Keratinocyte (primary cell): ENCODE measurements at regions not wholly inside any gene's neighbourhood (a gene's known extent, or its start where the extent isn't known, plus 50 kb on each side); places are given as distances from the start of the nearest gene placed in this dataset.

Experiments used
- DNase-seq: peaks from one replicate; pipeline ENCODE4 v3.0.0-alpha.2; 2011; ENCODE audit warnings: low read depth, missing footprints, low spot score
- FAIRE-seq: peaks from 2 replicates; lab custom pipeline; 2011; peaks lifted over from hg19 to GRCh38; lab: Jason Lieb, UNC
- H2AFZ ChIP-seq: 2 replicates; pipeline ENCODE4 v1.6.0; 2012; ENCODE audit warnings: low read length, control low read depth, inconsistent platforms; ENCODE audit not compliant: control insufficient read depth
- H3K27ac ChIP-seq: 2 replicates; pipeline ENCODE4 v1.5.1; 2011; ENCODE audit warnings: low read length; ENCODE audit not compliant: control insufficient read depth, insufficient read depth
- H3K27me3 ChIP-seq: 3 replicates; pipeline ENCODE4 v1.6.0; 2011; ENCODE audit warnings: low read length; ENCODE audit not compliant: control insufficient read depth, insufficient read depth; ENCODE audit errors: extremely low read depth
- H3K36me3 ChIP-seq, 2 experiments: 2 replicates in 1 of 2; 3 replicates in 1 of 2; pipeline ENCODE4 v1.5.1; 2011; ENCODE audit warnings: low read length in 2 of 2, mild to moderate bottlenecking in 1 of 2; ENCODE audit not compliant: control insufficient read depth in 2 of 2, insufficient read depth in 2 of 2; ENCODE audit errors: extremely low read depth in 1 of 2
- H3K4me1 ChIP-seq: 3 replicates; pipeline ENCODE4 v1.5.1; 2011; ENCODE audit warnings: low read length; ENCODE audit not compliant: control insufficient read depth, insufficient read depth; ENCODE audit errors: extremely low read depth
- H3K4me2 ChIP-seq: 3 replicates; pipeline ENCODE4 v1.6.0; 2011; ENCODE audit warnings: low read depth, low read length; ENCODE audit not compliant: control insufficient read depth, insufficient read depth; ENCODE audit errors: extremely low read depth
- H3K4me3 ChIP-seq, 3 experiments: fragments of 200-600 bp in 1 of 3; sonication (generic) in 1 of 3; 2 replicates in 2 of 3; 3 replicates in 1 of 3; pipeline ENCODE4 v1.5.1; 2011 to 2016; ENCODE audit warnings: low read length in 3 of 3, mild to moderate bottlenecking in 3 of 3, control low read depth in 2 of 3, inconsistent platforms in 1 of 3, low read depth in 1 of 3, mixed read lengths in 1 of 3, mixed run types in 1 of 3, moderate library complexity in 1 of 3; ENCODE audit not compliant: control insufficient read depth in 2 of 3, insufficient read depth in 2 of 3; ENCODE audit errors: extremely low read depth in 1 of 3
- H3K79me2 ChIP-seq: 2 replicates; pipeline ENCODE4 v1.6.0; 2012; ENCODE audit warnings: low read length; ENCODE audit not compliant: control insufficient read depth, insufficient read depth
- H3K9ac ChIP-seq: 3 replicates; pipeline ENCODE4 v1.6.0; 2011; ENCODE audit warnings: low read length; ENCODE audit not compliant: control insufficient read depth, insufficient read depth; ENCODE audit errors: extremely low read depth
- H3K9me1 ChIP-seq: 3 replicates; pipeline ENCODE4 v1.6.0; 2011; ENCODE audit warnings: low read length; ENCODE audit not compliant: control insufficient read depth, insufficient read depth; ENCODE audit errors: extremely low read depth
- H3K9me3 ChIP-seq: 2 replicates; pipeline ENCODE4 v1.5.1; 2012; ENCODE audit warnings: low read depth, low read length; ENCODE audit not compliant: control insufficient read depth
- H4K20me1 ChIP-seq: 3 replicates; pipeline ENCODE4 v1.6.0; 2011; ENCODE audit warnings: low read length; ENCODE audit not compliant: control insufficient read depth, insufficient read depth; ENCODE audit errors: extremely low read depth
- CTCF ChIP-seq, 3 experiments: IDR thresholded peaks in 1 of 3; conservative IDR thresholded peaks in 1 of 3; optimal IDR thresholded peaks in 1 of 3; 2 replicates in 2 of 3; 3 replicates in 1 of 3; pipeline versions ENCODE3 to v1.5.1; 2011; ENCODE audit warnings: low read length in 3 of 3, mild to moderate bottlenecking in 3 of 3, moderate library complexity in 2 of 3, control low read depth in 1 of 3, inconsistent platforms in 1 of 3; ENCODE audit not compliant: insufficient read depth in 2 of 3; ENCODE audit errors: extremely low read depth in 1 of 3
- EZH2 ChIP-seq: IDR thresholded peaks from one replicate; pipeline ENCODE4 v1.6.1; 2012; ENCODE audit warnings: inconsistent platforms, mild to moderate bottlenecking, low read length, moderate library complexity
- dilution Hi-C: fragments of 300-500 bp; cut with MboI; formaldehyde crosslinking; loops from one replicate; pipeline ENCODE4 v1.7.0; 2020; ENCODE audit warnings: low sequenced_read_pairs; ENCODE audit not compliant: extremely low pct_ligation_motif_present

- Histone ChIP-seq H3K27me3 (no peaks in the 10 kb centered on the region), H4K20me1 (no peaks in the 10 kb centered on the region), H2AFZ (no peak overlapping the region), H3K9ac (no peak overlapping the region), H3K27ac (no peak overlapping the region), H3K4me2 (no peak overlapping the region), H3K9me3 (peaks cover 1% of the 10 kb centered on the region), H3K36me3 (no peaks in the 10 kb centered on the region), H3K79me2 (no peaks in the 10 kb centered on the region), H3K4me3 (no peak overlapping the region), H3K4me1 (no peaks in the 10 kb centered on the region), H3K9me1 (no peaks in the 10 kb centered on the region)
- dilution Hi-C loops, result no loop called here
- FAIRE-seq (no peak), DNase-seq (no peak)
- TF ChIP-seq EZH2 (no peak), CTCF (optimal IDR thresholded peaks at IDR 0.05 in 1 of 3, IDR thresholded peaks at IDR 0.05 in 1 of 3, conservative IDR thresholded peaks at IDR 0.05 in 1 of 3; ENCODE audit: extremely low read depth in 1 of 3, insufficient read depth in 2 of 3, low read length in 3 of 3) (no peak)
Observed at GRCh38 chr5:25754895-25755294, 1110.1 kb upstream of the CDH10 start.

DNA sequence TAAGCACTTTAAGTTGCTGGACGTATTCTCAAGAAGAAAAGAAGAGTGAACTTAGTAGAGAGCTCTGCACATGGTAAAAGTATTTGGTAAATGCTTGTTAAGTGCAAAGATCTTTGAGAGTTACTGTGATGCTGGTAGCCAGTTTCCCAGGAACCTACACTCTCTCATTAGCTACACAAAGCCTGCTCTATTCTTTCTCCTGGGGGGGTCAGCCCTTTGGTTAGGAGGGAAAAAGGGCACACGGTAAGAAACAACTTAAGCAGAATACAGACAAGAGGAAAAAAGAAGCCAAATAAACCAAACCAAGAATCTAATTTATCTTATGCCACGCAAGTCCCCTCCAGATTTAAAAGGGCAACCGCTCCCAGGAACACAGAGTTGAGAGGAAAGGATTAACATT, 1100.1 kb upstream of the CDH10 start:
- no peak overlapping the region for H3K27ac ChIP-seq
- H2AFZ ChIP-seq, result no peak overlapping the region
- no peaks in the 10 kb centered on the region for H4K20me1 ChIP-seq
- no peaks in the 10 kb centered on the region for H3K79me2 ChIP-seq
- H3K36me3 ChIP-seq, result no peaks in the 10 kb centered on the region
- no peaks in the 10 kb centered on the region for H3K27me3 ChIP-seq
- H3K4me2 ChIP-seq, result no peak overlapping the region
- no peak overlapping the region for H3K4me3 ChIP-seq
- no peak for DNase-seq
- FAIRE-seq, result no peak
- H3K4me1 ChIP-seq, result no peaks in the 10 kb centered on the region
- H3K9me1 ChIP-seq, result no peaks in the 10 kb centered on the region
- TF ChIP-seq CTCF (optimal IDR thresholded peaks at IDR 0.05 in 1 of 3, IDR thresholded peaks at IDR 0.05 in 1 of 3, conservative IDR thresholded peaks at IDR 0.05 in 1 of 3; ENCODE audit: extremely low read depth in 1 of 3, insufficient read depth in 2 of 3, low read length in 3 of 3) (no peak), EZH2 (no peak)
- H3K9me3 ChIP-seq, result no peaks in the 10 kb centered on the region
- dilution Hi-C loops, result no loop called here
- no peak overlapping the region for H3K9ac ChIP-seq
